Upper lobe of left lung (tissue), 6 donors: ENCODE measurements at regions not wholly inside any gene's neighbourhood (a gene's known extent, or its start where the extent isn't known, plus 50 kb on each side); places are given as distances from the start of the nearest gene placed in this dataset.
"Not testable (repeated sequence)": the region's sequence is repeated elsewhere in the genome, so short reads cannot be mapped to it uniquely, and the experiment has no call there.

Experiments
- ATAC-seq, 2 donors: fragments of 200-7000 bp; cut with Tn5 transposase; one replicate each; pipeline ENCODE4 v1.9.1; 2022; ENCODE audit warnings: mild to moderate bottlenecking in 2 of 2, moderate library complexity in 2 of 2; ENCODE audit not compliant: low FRiP score in 2 of 2
- DNase-seq, 2 donors: peaks; one replicate each; pipeline ENCODE4 v3.0.0-alpha.2; 2019 to 2020
- H3K27ac ChIP-seq, 4 donors: fragments of 200-600 bp; sonication (generic); one replicate each; pipeline ENCODE4 v1.5.1; 2016 to 2019
- H3K27me3 ChIP-seq, 4 donors: fragments of 200-600 bp; sonication (generic); one replicate each; pipeline ENCODE4 v1.5.1; 2017 to 2019
- H3K36me3 ChIP-seq, 4 donors: fragments of 200-600 bp; sonication (generic); one replicate each; pipeline ENCODE4 v1.5.1; 2016 to 2019
- H3K4me1 ChIP-seq, 4 donors: fragments of 200-600 bp; sonication (generic); one replicate each; pipeline ENCODE4 v1.5.1; 2018 to 2019
- H3K4me3 ChIP-seq, 4 donors: fragments of 200-600 bp; sonication (generic); one replicate each; pipeline ENCODE4 v1.5.1; 2017 to 2019; ENCODE audit warnings: mild to moderate bottlenecking in 2 of 4, moderate library complexity in 1 of 4
- H3K9me3 ChIP-seq, 4 donors: fragments of 200-600 bp; sonication (generic); one replicate each; pipeline ENCODE4 v1.5.1; 2018 to 2019
- EP300 ChIP-seq, 4 donors: sonication (generic); formaldehyde crosslinking; IDR thresholded peaks; one replicate each; pipeline ENCODE4 v1.5.1; 2017; ENCODE audit warnings: antibody characterized with exemption in 4 of 4, control low read depth in 2 of 4
- POLR2A ChIP-seq, 4 donors: fragments of 450-650 bp; IDR thresholded peaks; one replicate each; pipeline ENCODE4 v1.5.1; 2016 to 2017; ENCODE audit warnings: antibody characterized with exemption in 4 of 4, mild to moderate bottlenecking in 2 of 4
- POLR2AphosphoS5 ChIP-seq, 2 donors: sonication (generic); formaldehyde crosslinking; IDR thresholded peaks; one replicate each; pipeline ENCODE4 v1.5.1; 2017; ENCODE audit warnings: antibody characterized with exemption in 2 of 2
- WGBS, 2 donors: methylation state at CpG; one replicate each; pipeline ENCODE4 v1.1.5; 2017 to 2018; 5-methylcytosine and 5-hydroxymethylcytosine counted together
- TF ChIP-seq, protein P1 (sequence below), 6 experiments: fragments of 450-650 bp in 4 of 6; fragments of 200-600 bp in 2 of 6; sonication (generic) in 2 of 6; IDR thresholded peaks; one replicate each; pipeline ENCODE4 v1.5.1; 2016 to 2019; ENCODE audit warnings: antibody characterized with exemption in 6 of 6
- donor health status: DM: no; HTN: no; CAD: no; lungs with moderate emphysema.
- donor health status: DM: no; HTN: yes; CAD: no; lungs with severe emphysema.

DNA sequence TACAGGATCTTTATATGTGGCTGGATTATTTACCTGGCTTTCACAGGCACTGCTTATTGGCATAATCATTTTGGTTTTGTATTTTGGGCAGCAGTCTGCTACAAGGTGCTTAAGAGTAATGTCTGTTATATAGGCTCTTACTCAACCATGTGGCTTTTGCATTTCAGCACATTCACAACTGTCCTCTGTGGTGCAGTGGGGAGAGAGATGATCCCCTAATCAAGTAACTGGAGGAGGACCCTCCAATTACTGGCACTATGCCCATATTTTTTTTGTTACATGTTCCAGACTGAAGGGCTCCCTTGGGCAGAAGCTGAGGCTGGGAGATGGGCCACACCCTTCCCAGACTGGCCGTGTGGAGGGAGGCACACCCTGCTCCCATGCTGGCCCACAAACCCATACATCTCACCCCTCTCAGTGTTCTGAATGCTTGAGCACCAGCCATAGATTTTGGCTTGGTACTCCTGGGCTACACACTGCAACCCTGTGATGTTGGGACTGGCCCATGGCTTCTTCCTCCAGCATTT is 173.5 kb downstream of the FAM174A start:
- ATAC-seq (peak in 1 of 2 donors; percentile 19), DNase-seq (no peak)
- H3K36me3 ChIP-seq = no peaks in the 10 kb centered on the region
- 50 to 68% methylated on average over 1 of the region's 1 CpG for WGBS, 2 donors
- no peaks in the 10 kb centered on the region for H3K27me3 ChIP-seq
- H3K4me1 ChIP-seq = peaks cover 0 to 4% (median 0%) of the 10 kb centered on the region in 4 donors
- H3K9me3 ChIP-seq = no peaks in the 10 kb centered on the region
- no peak overlapping the region for H3K4me3 ChIP-seq
- TF ChIP-seq, protein P1, sequence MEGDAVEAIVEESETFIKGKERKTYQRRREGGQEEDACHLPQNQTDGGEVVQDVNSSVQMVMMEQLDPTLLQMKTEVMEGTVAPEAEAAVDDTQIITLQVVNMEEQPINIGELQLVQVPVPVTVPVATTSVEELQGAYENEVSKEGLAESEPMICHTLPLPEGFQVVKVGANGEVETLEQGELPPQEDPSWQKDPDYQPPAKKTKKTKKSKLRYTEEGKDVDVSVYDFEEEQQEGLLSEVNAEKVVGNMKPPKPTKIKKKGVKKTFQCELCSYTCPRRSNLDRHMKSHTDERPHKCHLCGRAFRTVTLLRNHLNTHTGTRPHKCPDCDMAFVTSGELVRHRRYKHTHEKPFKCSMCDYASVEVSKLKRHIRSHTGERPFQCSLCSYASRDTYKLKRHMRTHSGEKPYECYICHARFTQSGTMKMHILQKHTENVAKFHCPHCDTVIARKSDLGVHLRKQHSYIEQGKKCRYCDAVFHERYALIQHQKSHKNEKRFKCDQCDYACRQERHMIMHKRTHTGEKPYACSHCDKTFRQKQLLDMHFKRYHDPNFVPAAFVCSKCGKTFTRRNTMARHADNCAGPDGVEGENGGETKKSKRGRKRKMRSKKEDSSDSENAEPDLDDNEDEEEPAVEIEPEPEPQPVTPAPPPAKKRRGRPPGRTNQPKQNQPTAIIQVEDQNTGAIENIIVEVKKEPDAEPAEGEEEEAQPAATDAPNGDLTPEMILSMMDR (IDR thresholded peaks at IDR 0.05) = no peak
- TF ChIP-seq POLR2A (IDR thresholded peaks at IDR 0.05) (no peak), POLR2AphosphoS5 (IDR thresholded peaks at IDR 0.05) (no peak), EP300 (IDR thresholded peaks at IDR 0.05) (no peak)
- no peak overlapping the region for H3K27ac ChIP-seq

DNA sequence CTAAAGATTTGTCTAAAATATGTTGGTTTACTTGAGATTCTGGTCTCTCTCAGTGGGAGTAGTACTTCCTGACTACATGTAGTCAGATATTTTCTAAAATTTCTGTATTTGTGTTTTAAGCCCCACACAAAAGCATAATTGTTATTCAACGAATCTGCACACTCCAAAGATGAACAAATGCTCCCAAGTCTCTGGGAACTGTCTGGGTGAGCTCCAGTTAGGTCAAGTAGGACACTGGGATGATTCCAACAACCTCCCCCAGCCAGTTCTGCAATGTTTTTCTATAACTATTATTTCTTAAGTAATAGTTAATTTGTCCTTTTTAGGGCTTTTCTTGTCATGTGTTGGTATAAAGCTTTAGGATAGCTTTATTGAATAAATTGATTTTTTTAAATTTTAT is 174.6 kb downstream of the FAM174A start:
- Histone ChIP-seq H3K27me3 (no peaks in the 10 kb centered on the region), H3K4me1 (peaks cover 0 to 4% (median 0%) of the 10 kb centered on the region in 4 donors), H3K27ac (no peak overlapping the region), H3K36me3 (no peaks in the 10 kb centered on the region), H3K4me3 (no peak overlapping the region), H3K9me3 (no peaks in the 10 kb centered on the region)
- 67 to 68% methylated on average over 1 of the region's 1 CpG for WGBS, 2 donors
- ATAC-seq = no peak
- no peak for DNase-seq
- TF ChIP-seq POLR2AphosphoS5 (IDR thresholded peaks at IDR 0.05) (no peak), EP300 (IDR thresholded peaks at IDR 0.05) (no peak)
- TF ChIP-seq, protein P1 (IDR thresholded peaks at IDR 0.05) = no peak

DNA sequence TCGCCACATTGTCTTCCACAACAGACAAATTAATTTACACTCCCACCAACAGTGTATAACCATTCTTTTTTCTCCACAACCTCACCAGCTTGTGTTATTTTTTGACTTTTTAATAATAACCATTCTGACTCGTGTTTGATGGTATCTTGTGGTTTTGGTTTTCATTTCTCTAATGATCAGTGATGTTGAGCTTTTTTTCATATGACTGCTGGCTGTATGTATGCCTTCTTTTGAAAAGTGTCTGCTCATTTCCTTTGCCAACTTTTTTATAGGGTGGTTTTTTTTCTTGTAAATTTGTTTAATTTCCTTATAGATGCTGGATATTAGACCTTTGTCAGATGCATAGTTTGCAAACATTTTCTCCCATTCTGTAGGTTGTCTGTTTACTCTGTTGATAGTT is 179.6 kb downstream of the FAM174A start:
- ATAC-seq, H3K36me3 ChIP-seq, H3K4me3 ChIP-seq, H3K27ac ChIP-seq, H3K27me3 ChIP-seq, H3K9me3 ChIP-seq, H3K4me1 ChIP-seq, DNase-seq: not testable (repeated sequence)
- WGBS, 2 donors = 69 to 76% methylated on average over 2 of the region's 2 CpGs

DNA sequence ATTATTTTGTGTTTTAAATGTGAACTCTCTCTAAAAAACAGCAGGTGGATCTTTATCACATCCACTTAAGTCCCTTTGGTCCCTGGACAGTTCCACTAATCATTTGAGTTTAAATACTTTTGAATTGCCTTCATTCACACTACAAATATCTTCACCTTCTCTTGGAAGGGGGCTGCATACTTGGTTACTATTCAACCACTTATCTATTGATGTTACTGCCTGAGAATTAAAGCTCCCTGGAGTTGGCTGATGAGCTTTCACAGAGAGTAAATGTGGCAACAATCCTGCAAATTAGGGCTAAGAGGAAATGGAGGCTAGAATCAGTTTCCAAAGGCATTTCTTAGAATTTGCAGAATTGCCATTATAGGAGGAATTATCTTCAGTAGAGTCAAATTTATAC is 180.4 kb downstream of the ST8SIA4 start:
- Histone ChIP-seq H3K9me3 (no peaks in the 10 kb centered on the region), H3K27ac (no peak overlapping the region), H3K36me3 (no peaks in the 10 kb centered on the region), H3K4me3 (no peak overlapping the region), H3K27me3 (no peaks in the 10 kb centered on the region), H3K4me1 (no peaks in the 10 kb centered on the region)
- TF ChIP-seq, protein P1 (IDR thresholded peaks at IDR 0.05) = no peak
- TF ChIP-seq EP300 (IDR thresholded peaks at IDR 0.05) = no peak
- no peak for TF ChIP-seq POLR2A (IDR thresholded peaks at IDR 0.05)
- no peak for TF ChIP-seq POLR2AphosphoS5 (IDR thresholded peaks at IDR 0.05)
- DNase-seq (no peak), ATAC-seq (no peak)

DNA sequence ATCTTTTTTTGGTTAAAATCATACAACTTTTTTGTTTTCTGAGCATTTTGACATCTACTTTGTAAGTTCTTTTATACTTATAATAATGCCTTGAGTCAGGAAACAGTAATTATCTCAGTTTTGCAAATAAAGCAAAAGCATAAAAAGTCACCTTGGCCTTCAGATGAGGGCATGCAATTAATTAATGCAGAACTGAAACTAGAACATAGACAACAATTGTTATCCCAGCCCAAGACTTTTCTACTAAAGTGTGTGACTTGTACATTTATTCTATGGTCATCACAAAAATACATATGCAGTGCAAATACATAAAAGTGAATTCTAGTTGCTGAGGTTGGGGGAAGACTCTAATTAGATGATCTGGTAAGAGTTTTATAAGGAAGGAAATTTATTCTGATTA is 179.9 kb downstream of the ST8SIA4 start:
- H3K27me3 ChIP-seq = no peaks in the 10 kb centered on the region
- H3K4me1 ChIP-seq = no peaks in the 10 kb centered on the region
- ATAC-seq = no peak
- TF ChIP-seq EP300 (IDR thresholded peaks at IDR 0.05) = no peak
- TF ChIP-seq, protein P1 (IDR thresholded peaks at IDR 0.05) = no peak
- TF ChIP-seq POLR2A (IDR thresholded peaks at IDR 0.05) = no peak
- TF ChIP-seq POLR2AphosphoS5 (IDR thresholded peaks at IDR 0.05) = no peak
- no peaks in the 10 kb centered on the region for H3K9me3 ChIP-seq
- no peak for DNase-seq
- no peak overlapping the region for H3K27ac ChIP-seq
- no peak overlapping the region for H3K4me3 ChIP-seq
- no peaks in the 10 kb centered on the region for H3K36me3 ChIP-seq
